Stimulated activated CD8-positive, alpha-beta memory T cell treated with anti-CD3 and anti-CD28 coated beads, Interleukin-4, amount 100 ng/mL, for 4 hours (primary cell): ENCODE measurements at regions not wholly inside any gene's neighbourhood (a gene's known extent, or its start where the extent isn't known, plus 50 kb on each side); places are given as distances from the start of the nearest gene placed in this dataset.

Experiments used
- DNase-seq, 2 donors: peaks; one replicate each; pipeline ENCODE4 v3.0.0-alpha.2; 2020; ENCODE audit warnings: low read depth in 2 of 2, low spot score in 1 of 2

- DNase-seq, result no peak
These were observed 523.4 kb upstream of the CDH4 start for GRCh38 chr20:60728705-60729104.

- no peak for DNase-seq
These were observed 522.7 kb upstream of the CDH4 start for GRCh38 chr20:60729135-60729900.

DNA sequence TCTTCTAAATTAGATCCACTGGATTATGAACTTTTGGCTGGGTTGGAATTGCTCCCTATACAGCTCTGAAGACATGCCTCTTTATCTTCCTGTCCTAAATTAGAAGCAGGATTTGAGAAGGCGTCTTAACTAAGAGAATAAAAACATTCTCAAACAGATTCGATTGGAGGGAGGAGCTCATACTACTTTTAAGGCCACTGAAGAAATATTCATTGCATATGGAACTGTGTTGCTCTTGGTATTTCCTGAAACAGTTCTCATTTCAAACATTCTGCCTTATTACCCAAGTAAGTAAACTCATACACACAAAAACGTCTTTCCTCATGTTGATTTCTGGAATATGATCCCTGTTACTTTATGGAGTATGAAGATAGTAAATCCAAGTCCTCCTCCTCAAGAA is 519.7 kb upstream of the CDH4 start:
- no peak for DNase-seq

DNA sequence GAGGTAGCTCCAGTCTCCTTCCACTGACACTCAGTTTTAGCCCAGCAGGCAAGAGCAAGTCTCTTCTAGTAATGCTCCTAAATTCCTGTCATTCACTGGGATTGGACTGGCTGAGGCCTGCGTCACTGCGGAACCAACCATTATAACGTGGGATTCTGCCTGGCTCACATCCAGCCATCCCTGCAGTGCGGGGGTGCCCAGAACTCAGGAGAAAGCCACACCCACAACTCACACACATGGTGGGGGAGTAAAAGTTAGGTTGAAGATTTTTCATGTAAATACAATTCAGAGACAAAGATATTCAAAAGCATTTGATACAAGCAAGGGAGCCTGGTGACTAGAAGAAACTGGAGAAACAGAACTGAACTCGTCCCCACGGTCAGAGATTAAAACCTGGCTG is 504.0 kb upstream of the CDH4 start:
- no peak for DNase-seq

- DNase-seq, result no peak
These were observed 502.1 kb upstream of the CDH4 start for GRCh38 chr20:60749804-60750602.

DNA sequence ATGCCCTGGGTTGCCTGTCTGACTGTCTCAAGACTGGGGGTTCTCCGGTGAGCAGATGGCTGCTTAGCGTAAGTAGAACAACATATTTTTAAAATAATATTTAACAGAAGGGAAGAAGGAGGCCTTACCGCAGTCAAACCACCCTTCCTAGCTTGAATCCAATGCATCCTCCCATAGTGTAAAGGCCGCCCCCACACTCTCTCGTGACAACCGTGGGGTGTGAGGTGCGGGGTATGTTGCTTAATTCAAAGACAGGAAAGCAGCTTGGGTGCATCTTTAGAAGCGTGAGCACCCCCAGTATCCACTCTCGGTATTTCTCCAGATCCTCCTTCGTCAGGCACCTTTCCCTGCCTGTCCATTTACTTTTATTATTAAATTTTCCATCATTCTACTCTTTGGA is 501.2 kb upstream of the CDH4 start:
- no peak for DNase-seq

GRCh38 chr20:60751826-60752225 is 500.2 kb upstream of the CDH4 start:
- DNase-seq, result no peak

DNA sequence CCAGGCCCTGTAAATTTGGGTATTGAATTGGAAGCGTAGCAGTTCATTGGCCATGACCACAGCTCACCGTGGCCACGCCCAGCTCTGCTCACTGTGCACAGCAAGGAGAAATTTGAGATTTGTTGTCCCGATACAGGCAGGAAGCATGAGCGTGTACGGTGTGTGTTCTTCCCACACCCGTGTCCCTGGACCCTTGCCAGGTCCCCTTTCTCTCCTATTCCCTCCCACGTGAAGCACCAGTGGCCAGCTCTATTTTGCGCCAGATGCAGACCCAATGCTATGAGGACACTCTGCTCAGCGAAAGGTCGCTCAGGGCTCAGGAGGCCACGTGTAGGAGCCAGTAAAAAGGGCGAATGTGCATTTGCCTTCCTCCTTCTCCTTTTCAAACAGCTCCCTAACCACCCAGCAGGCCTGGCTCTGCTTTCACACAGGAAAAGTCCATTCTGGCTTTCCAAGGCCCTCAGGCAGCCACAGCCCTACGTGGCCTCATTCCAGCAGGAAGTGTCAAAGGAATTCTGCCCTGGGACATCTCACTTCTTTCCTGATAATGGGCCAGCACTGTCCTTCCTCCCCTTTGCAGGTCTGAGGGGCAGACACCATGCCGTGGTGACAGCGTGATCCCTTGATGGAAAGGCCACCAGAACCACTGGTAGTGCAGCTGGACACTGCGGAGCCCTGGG is 499.2 kb upstream of the CDH4 start:
- DNase-seq, result no peak

DNA sequence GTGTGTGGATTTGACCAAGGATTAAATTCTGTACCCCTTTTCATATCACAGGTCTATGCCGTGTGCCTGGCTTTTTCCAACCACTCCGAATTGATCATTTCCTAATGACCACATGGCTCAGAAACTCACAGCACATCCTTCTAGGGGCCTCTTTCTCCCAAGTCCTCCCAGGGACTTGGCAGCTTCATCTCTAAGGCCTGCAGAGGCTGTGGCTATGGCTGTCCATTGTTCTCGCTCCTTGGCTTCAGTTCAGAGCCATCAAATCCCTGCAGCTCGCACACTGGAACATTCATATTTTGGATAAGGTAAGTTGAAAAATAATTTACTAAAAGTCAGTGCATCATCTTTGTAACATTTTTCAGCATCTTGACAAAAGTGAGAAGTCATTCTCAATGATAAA is 497.2 kb upstream of the CDH4 start:
- no peak for DNase-seq

- no peak for DNase-seq
These were observed 492.4 kb upstream of the CDH4 start for GRCh38 chr20:60759651-60760050.

GRCh38 chr20:60760256-60761000 is 491.6 kb upstream of the CDH4 start:
- DNase-seq, result no peak

DNA sequence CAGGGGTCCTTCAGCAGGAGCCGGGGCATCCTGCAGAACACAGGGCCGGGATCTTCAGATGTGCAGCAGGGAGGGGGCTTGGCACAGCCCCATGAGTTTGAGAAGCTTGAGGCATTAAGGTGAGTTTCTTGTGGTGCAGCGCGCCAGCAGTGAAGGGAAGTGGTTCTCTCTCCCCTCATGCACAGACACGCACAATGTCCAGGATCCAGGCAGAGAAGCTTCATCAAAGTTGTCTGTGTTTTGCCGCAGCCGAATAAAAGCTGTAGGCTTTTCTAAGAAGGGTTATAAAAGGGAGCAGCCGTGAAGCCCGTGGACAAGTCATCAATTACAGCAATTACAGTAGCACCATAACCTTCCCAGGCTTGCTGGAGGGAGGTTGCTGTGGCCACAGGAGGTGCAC is 491.0 kb upstream of the CDH4 start:
- no peak for DNase-seq

GRCh38 chr20:60762386-60762785 is 489.7 kb upstream of the CDH4 start:
- DNase-seq, result no peak

- no peak for DNase-seq
These were observed 487.7 kb upstream of the CDH4 start for GRCh38 chr20:60764328-60764727.

DNA sequence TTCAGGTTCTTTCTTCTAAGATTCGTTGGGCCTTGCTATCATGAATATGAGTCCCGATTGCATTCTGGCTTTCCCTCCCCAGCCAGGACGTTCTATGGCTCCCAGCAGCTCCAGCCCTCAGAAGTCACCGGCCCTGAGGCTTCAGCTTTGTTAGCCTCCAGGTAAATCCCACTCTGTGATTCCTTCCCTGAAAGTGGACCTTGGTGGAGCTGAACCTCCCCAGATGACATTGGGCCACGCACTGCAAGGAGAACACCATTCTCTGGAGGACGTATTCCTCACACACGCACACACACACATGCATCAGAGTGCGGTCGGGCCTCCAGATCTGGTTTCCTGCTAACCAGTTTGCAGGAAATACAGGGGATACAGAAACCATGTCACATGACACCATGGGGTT is 487.3 kb upstream of the CDH4 start:
- no peak for DNase-seq

DNA sequence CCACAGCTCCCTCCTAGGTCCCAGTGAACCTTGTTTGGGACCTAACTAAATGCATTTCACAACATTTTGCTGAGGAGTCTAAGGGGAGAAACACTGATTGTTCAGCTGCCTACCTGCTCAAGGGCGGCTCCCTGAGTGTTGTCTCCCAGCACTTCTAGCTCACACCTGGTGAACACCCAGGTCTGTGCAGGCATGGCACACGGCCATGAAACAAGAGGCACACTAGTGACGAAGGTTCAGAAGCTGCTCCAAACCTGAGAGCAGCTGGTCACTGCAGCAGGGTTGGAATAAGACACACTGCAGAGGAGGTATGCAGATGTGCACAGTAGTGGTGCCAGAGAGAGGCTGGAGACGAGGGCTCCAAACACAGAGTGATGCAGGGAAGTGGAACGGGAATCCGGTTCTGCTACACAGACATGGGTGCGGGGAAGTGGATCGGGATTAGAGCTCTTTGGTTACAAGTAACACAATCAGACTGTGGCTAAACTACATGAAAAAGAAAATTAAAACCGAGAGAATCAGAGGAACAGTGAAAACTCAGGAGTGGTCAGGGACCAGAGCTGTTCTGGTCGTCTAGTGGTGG is 486.1 kb upstream of the CDH4 start:
- DNase-seq, result no peak

DNA sequence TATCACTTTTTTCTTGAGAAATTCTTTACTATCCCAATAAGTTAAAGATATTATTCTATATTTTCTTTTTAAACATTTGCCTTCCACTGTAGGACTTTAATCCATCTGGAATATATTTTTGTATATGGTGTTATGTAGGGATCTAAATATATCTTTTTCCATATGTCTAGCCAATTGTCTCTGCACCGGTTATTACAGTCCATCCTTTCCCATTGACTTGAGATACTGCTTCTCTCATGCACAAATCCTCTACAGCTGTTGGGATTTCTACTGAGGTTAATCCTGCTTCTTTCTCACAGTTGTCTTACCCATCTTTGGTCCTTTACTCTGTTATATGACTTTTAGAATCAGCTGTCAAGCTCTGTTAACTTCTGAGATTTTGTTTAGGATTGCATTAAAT is 483.8 kb upstream of the CDH4 start:
- no peak for DNase-seq

- no peak for DNase-seq
These were observed 471.6 kb upstream of the CDH4 start for GRCh38 chr20:60780388-60781025.

- no peak for DNase-seq
These were observed 469.0 kb upstream of the CDH4 start for GRCh38 chr20:60782959-60783625.

DNA sequence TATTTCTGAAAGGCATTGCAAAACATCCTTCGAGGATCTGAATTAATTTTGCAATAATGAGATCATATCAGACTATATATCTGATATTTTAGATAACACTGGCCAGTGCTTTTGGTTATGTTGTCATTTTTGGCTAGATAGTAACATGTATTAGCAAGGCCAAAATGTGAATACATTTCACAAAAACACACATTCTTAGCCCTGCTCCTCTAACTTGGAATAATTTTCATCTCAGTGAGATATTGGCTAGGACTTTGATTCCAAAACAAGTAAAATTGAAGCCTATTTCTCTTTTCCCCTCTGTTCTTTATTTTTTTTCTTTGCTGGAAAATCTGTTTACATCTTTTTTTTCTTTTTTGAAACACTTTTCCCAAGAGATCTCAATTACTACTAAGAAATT is 466.8 kb upstream of the CDH4 start:
- DNase-seq, result no peak
